ENCODE measurements at regions not wholly inside any gene's neighbourhood (a gene's known extent, or its start where the extent isn't known, plus 50 kb on each side); places are given as distances from the start of the nearest gene placed in this dataset.
"Not testable (repeated sequence)": the region's sequence is repeated elsewhere in the genome, so short reads cannot be mapped to it uniquely, and the experiment has no call there.

DNA sequence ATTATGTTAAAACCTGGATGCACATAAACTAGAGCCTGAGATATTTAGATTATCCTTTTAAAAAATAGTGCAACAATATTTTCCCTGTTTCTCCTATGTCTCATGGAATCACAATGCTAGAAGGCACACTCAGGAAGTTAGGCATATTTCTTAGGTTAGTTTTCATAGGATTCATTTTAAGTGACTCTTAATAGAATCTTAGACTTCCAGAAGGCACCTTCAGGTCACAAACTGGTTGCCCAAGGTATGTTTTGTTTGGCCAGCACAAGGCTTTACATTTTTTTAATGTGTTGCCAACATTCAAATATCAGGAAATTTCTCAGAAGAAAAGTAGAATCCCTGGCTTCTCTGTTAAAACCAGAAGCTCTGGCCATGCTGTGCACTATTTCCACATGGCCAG lies 129.3 kb downstream of the LNPK start:
- no peak for DNase-seq

DNA sequence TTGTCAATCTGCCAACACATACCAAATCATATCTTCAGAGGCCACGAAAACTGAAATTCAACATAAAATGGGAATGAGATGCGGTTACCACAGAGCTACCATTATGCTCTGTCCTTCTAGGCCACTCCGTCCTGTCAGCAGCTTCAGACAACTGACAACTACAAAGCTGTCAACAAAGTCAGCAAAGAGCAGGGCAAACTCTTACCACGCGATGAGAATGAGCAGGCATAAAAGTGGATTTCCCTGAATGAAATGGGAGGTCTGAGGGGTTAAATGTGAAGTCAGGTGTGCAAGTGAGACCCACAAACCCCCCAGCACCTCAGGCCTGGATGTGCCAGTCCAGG lies 130.1 kb downstream of the LNPK start:
- no peak for DNase-seq

- DNase-seq: no peak
Measured at GRCh38 chr2:175871331-175872004, 130.6 kb downstream of the LNPK start.

DNA sequence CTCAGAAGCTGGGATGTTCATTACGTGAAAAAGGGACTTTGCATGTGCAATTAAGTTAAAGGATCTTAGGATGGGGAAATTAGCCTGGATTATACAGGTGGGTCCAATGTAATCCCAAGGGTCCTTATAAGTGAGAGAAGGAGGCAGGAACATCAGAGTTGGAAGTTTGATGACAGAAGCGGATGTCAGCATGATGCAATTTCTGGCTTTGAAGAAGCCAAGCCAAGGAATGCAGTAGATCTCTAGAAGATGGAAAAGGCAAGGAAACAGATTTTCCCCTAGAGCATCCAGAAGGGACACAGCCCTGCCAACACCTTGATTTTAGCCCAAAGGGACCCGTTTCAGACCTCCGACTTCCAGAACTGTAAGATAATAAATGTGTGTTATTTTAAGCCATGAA lies 136.4 kb downstream of the LNPK start:
- DNase-seq: no peak

GRCh38 chr2:175864137-175864850 lies 137.8 kb downstream of the LNPK start:
- no peak for DNase-seq

DNA sequence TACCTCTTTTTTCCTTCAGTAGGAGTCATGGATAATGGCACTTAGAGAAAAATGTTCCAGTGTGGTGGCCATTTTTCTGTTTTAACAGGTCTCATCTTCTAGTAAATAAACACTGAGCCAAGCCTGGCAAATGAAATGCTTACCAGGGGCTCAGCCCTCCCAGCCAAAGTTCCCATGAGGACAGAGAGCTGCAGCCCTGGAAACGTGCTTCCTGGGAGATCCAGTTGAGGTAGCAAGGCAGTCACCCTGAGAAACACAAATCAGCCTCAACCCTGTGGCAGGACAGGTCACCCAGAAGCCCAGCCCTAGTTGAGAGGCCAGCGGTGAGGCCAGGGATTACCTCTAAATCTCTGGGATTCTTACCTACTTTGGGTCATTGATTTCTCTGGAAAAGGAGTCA lies 140.1 kb downstream of the LNPK start:
- DNase-seq: no peak

- peak; percentile 28 to 38 for DNase-seq
Measured at GRCh38 chr2:175855794-175856453, 146.1 kb downstream of the LNPK start.

DNA sequence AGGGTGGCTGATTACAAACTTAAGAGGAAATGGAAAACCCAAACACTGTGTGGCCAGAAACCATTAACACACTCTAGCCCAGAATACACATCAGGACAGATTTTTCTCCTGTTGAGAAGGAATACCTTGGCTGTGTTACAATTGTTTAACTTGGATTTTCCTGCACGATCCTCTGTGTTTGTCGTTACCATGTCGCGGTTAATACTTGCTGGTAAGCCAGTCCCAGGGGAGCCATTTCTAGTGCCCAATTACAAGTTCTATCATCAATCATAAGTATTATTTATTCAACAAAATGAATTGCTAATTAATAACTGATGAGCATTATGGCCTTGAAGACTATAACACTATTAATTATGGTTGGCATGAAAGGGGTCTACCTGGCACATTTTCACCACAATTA lies 146.8 kb downstream of the LNPK start:
- no peak for DNase-seq

DNA sequence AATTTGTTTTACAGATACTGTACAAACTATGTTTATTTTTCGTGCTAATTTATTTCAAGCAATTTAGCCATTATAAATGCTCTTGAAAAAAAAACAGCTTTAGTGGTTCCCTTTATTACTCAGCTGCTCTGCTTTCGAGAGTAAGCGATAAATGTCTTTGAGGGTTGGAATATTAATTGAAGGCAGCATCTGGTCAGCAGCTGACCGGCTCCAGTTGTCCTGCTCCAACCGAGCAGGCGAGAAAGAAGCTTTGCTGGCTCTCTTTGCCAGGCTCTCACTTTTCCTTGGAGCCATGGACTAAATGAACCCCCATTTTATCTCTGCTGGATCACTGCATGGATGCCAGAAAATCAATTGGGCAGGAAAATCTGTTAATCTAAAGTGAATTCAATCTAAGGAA lies 147.4 kb downstream of the LNPK start:
- no peak for DNase-seq

GRCh38 chr2:175854129-175854528 lies 147.9 kb downstream of the LNPK start:
- DNase-seq: no peak

- no peak for DNase-seq
Measured at GRCh38 chr2:175853616-175853890, 148.5 kb downstream of the LNPK start.

GRCh38 chr2:175852879-175853615 lies 149.0 kb downstream of the LNPK start:
- DNase-seq: no peak

GRCh38 chr2:175847128-175847527 lies 154.9 kb downstream of the LNPK start:
- no peak for DNase-seq

GRCh38 chr2:175844169-175844568 lies 157.9 kb downstream of the LNPK start:
- no peak for DNase-seq

GRCh38 chr2:175843625-175844024 lies 158.4 kb downstream of the LNPK start:
- no peak for DNase-seq

- DNase-seq: no peak
Measured at GRCh38 chr2:175842996-175843395, 159.1 kb downstream of the LNPK start.

GRCh38 chr2:175840765-175841164 lies 161.3 kb downstream of the LNPK start:
- not testable (repeated sequence) for DNase-seq

- no peak for DNase-seq
Measured at GRCh38 chr2:175840256-175840655, 161.8 kb downstream of the LNPK start.

DNA sequence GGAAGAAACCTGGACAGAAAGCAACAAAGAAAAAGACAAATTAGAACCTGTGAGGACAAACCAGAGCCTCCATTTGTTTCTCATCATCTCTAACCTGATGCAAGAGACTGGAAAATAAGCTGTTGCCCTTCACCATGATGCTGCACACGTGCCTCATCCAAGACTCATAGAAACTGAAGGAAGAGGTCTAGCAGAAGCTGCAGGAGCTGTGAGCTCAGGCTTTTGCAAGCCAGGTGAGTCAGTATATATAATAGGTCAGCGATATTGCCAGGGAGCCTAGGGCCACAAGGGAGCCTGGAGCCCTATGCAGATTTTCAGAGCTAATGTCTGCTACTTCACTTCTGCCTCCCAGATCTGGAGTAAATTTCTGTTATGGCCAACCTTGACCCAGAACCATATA lies 163.1 kb downstream of the LNPK start:
- DNase-seq: no peak

- no peak for DNase-seq
Measured at GRCh38 chr2:175837046-175837445, 165.0 kb downstream of the LNPK start.

DNA sequence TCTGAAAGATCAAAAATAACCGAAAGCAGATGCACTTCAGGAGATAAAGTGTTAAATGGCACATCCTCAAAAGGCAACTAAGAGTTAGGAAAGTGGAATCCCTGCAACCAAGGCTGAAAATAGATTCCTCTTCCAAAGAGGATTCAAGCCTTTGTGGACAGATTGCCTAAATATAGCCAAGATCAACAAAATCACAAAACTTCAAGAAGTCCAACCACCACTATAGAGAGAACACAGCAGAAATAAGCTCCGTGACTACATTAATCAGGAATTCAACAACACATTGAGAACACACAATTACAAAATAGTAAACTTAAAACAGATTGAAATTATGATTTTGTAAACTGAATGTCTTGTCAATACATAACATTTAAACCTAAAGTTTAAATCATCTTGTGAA lies 165.7 kb downstream of the LNPK start:
- DNase-seq: no peak

DNA sequence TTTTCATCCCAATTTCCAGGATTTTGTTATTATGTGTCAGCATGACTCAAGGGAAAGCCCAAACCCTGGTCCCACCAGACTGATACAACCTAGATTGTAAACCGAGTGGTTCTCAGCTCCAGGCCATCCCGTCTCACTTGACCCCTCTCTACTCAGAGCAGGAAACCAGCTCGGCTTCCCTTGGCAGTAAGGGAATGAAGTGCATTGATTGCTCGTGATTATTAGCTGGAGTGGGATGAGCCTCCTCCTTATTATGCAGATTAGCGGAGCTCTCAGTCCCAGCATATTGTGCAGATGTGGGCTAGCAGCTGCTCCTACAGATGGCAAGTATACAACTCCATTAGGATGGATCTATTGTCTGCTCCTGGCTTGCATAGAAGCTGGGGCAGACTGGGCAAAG lies 167.6 kb downstream of the LNPK start:
- DNase-seq: no peak

DNA sequence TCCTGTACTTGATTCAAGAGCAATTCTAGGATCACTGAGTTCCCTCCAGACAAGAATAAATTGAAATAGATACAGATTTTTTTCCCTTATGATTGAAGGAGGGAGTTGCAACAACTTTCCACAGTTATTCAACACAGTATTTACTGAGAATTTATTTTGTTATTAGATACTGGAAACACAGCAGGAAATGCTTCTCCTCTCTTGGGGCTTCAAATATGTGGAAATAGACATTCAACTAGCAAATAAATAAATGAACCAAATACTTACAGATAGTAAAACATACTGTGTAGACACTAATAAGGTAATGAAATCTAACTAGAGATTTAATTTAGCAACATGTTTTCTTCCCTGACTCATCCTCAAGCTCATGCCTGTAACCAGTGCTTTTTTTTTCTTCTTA lies 169.2 kb downstream of the LNPK start:
- no peak for DNase-seq

DNA sequence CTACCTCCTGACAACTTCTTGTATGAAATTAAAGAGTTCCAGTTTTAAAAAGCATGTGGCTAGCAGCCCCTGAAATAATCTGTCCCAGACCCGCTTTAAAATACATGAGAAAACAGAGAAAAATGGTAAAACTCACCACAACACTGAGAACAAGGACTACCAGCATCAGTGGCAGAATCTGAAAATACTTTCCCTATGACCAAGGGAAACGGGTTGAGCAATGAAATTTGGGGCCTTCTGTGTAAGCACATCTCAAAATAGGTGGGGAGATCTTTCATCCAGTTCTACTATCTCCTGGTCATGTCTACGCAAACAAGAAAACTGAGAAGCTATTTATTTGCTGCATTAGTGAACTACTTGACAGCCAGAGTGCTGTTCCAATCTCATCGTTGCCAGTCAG lies 172.3 kb downstream of the LNPK start:
- DNase-seq: no peak

Measured in hippocampal formation (tissue), 2 donors.